ENCODE measurements at regions not wholly inside any gene's neighbourhood (a gene's known extent, or its start where the extent isn't known, plus 50 kb on each side); places are given as distances from the start of the nearest gene placed in this dataset.
"Not testable (repeated sequence)": the region's sequence is repeated elsewhere in the genome, so short reads cannot be mapped to it uniquely, and the experiment has no call there.

DNA sequence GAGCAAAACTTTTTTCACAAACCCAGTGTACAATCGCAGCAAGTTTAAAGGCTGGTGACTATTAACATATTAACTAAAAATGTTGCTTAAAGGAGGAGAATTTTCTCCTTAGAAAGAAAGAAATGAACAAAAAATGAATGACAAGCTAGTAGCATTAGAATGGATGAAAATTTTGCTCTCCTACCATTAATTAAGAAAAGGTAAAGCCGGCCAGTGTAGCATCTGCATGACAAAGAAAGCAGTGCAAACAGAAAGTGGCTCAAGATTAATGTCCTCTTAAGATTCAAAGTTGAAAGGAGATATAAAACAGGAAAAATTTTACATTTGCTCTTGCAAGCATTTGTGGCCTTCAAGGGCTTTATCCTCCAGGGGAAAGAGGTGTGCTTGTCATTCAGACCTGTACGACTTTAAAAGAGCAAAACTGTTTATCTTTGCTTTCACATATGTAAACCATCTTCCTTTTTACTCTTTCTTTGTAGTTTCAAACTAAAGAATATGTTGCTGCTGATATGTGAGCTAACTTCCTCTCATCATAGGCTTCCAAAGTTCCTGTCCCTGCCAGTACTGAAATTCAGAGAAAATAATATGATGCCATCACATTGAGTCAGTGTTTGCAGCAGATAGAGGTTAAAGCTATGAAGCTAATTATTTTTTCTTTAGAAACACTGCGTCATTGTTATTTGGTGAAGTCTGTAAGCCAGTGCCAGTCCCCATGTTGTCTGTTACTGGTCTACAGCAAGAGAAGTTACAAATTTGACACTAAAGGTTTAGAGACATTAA is 439.1 kb upstream of the GRM7 start:
- no peaks in the 10 kb centered on the region for H3K36me3 ChIP-seq (replicated peaks)
- TF ChIP-seq, protein P1, sequence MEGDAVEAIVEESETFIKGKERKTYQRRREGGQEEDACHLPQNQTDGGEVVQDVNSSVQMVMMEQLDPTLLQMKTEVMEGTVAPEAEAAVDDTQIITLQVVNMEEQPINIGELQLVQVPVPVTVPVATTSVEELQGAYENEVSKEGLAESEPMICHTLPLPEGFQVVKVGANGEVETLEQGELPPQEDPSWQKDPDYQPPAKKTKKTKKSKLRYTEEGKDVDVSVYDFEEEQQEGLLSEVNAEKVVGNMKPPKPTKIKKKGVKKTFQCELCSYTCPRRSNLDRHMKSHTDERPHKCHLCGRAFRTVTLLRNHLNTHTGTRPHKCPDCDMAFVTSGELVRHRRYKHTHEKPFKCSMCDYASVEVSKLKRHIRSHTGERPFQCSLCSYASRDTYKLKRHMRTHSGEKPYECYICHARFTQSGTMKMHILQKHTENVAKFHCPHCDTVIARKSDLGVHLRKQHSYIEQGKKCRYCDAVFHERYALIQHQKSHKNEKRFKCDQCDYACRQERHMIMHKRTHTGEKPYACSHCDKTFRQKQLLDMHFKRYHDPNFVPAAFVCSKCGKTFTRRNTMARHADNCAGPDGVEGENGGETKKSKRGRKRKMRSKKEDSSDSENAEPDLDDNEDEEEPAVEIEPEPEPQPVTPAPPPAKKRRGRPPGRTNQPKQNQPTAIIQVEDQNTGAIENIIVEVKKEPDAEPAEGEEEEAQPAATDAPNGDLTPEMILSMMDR (IDR thresholded peaks at IDR 0.05; ENCODE audit: low read depth, low read length, missing control alignments): no peak
- in situ Hi-C loops (cut with HindIII; ENCODE audit: low pct_ligation_motif_present, low sequenced_read_pairs): no loop called here
- DNase-seq: no peak
- H3K27me3 ChIP-seq (replicated peaks): no peaks in the 10 kb centered on the region
- no peak overlapping the region for H3K27ac ChIP-seq
- no peak overlapping the region for H3K4me3 ChIP-seq (ENCODE audit: low read depth, low read length)

DNA sequence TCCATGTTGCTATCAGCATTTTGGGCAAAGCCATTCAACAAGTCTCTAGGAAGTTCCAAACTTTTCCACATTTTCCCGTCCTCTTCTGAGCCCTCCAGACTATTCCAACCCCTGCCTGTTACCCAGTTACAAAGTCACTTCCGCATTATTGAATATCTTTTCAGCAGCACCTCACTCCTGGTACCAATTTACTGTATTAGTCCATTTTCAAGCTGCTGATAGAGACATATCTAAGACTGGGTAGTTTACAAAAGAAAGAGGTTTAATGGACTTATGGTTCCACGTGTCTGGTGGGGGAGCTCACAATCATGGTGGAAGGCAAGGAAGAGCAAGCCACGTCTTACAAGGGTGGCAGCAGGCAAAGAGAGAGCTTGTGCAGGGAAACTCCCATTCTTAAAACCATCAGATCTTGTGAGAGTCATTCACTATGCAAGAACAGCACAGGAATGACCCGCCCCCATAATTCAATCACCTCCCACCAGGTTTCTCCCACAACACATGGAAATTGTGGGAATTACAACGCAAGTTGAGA is 435.6 kb upstream of the GRM7 start:
- Histone ChIP-seq H3K27me3 (replicated peaks) (no peaks in the 10 kb centered on the region), H3K36me3 (replicated peaks) (no peaks in the 10 kb centered on the region), H3K27ac (no peak overlapping the region), H3K4me3 (ENCODE audit: low read depth, low read length) (no peak overlapping the region)
- no peak for DNase-seq
- in situ Hi-C loops (cut with HindIII; ENCODE audit: low pct_ligation_motif_present, low sequenced_read_pairs): no loop called here
- TF ChIP-seq, protein P1 (IDR thresholded peaks at IDR 0.05; ENCODE audit: low read depth, low read length, missing control alignments): no peak

DNA sequence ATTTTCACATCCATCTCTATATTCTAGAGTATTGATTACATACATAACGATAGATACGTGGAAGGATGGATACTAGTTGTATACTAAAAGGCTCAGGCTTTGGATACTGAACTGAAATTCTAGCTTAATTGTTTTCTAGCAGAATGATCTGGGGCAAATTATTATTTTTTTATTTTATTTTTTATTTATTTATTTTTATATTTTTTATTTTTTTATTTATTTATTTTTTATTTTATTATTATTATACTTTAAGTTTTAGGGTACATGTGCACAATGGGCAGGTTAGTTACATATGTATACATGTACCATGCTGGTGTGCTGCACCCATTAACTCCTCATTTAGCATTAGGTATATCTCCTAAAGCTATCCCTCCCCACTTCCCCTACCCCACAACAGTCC is 432.6 kb upstream of the GRM7 start:
- in situ Hi-C loops (cut with HindIII; ENCODE audit: low pct_ligation_motif_present, low sequenced_read_pairs); DNase-seq; H3K4me3 ChIP-seq (ENCODE audit: low read depth, low read length); H3K36me3 ChIP-seq (replicated peaks); H3K27ac ChIP-seq; H3K27me3 ChIP-seq (replicated peaks): not testable (repeated sequence)

DNA sequence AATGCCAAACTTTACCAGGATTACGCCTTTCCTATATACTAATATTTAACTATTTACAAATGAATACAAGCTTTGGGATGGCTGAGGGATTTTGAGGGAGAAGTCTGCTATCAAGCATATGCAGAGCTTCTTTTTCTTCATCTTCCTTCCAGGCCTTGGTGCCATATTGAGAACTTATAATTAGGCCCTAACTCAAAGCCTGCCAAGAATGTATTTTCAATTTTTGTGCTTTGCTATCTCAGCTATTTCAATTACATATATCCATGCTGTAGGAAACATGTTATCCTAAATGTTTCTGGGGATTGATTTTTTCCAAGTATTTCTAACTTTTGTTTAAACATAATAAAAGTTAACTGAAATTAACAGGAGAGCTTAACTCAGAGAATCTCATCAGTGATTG is 425.0 kb upstream of the GRM7 start:
- in situ Hi-C loops (cut with HindIII; ENCODE audit: low pct_ligation_motif_present, low sequenced_read_pairs): no loop called here
- H3K27me3 ChIP-seq (replicated peaks): no peaks in the 10 kb centered on the region

DNA sequence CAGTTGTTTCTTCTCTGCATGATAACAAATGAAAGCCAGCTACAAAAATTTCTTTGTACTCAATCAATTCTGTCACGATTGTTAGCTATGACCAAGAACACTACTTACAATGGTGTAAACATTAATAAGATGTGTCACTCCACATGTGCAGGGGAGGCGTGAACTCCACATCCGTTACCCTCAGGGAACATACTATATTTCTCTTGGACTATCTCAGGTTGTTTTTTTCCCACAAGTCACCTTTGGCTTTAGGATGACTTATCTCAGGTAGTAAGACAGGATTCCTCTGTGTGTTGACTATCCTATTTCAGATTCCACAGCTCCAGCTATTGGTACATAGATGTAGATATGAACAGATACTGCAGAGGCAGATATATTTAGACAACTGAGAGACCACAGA is 423.3 kb upstream of the GRM7 start:
- TF ChIP-seq, protein P1 (IDR thresholded peaks at IDR 0.05; ENCODE audit: low read depth, low read length, missing control alignments): no peak
- DNase-seq: no peak
- Histone ChIP-seq H3K36me3 (replicated peaks) (no peaks in the 10 kb centered on the region), H3K4me3 (ENCODE audit: low read depth, low read length) (no peak overlapping the region), H3K27ac (no peak overlapping the region), H3K27me3 (replicated peaks) (no peaks in the 10 kb centered on the region)
- in situ Hi-C loops (cut with HindIII; ENCODE audit: low pct_ligation_motif_present, low sequenced_read_pairs): no loop called here

More for the DNA sequence above, 425.0 kb upstream of the GRM7 start:
- TF ChIP-seq, protein P1 (IDR thresholded peaks at IDR 0.05; ENCODE audit: low read depth, low read length, missing control alignments): no peak
- Histone ChIP-seq H3K36me3 (replicated peaks) (no peaks in the 10 kb centered on the region), H3K27ac (no peak overlapping the region), H3K4me3 (ENCODE audit: low read depth, low read length) (no peak overlapping the region)
- DNase-seq: no peak

DNA sequence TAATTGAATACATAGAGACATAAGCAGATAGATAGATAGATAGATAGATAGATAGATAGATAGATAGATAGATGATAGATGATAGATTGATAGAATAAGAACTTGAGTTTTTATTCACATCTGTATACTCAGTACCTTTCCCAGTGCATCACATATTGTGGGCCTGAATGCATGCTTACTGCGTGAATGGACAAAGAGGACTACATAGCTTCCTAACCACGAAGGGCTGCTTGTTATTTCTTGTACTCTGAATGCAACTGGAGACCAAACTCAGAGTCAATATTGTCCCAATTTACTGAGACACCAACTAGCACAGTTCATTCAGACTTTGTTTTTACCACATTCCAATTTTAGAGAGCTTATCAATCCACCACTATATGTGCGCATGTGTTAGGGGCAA is 422.9 kb upstream of the GRM7 start:
- no peak overlapping the region for H3K27ac ChIP-seq
- TF ChIP-seq, protein P1 (IDR thresholded peaks at IDR 0.05; ENCODE audit: low read depth, low read length, missing control alignments): no peak
- H3K4me3 ChIP-seq (ENCODE audit: low read depth, low read length): no peak overlapping the region
- no peaks in the 10 kb centered on the region for H3K36me3 ChIP-seq (replicated peaks)
- H3K27me3 ChIP-seq (replicated peaks): no peaks in the 10 kb centered on the region
- in situ Hi-C loops (cut with HindIII; ENCODE audit: low pct_ligation_motif_present, low sequenced_read_pairs): no loop called here
- DNase-seq: no peak
